ENCODE measurements at regions not wholly inside any gene's neighbourhood (a gene's known extent, or its start where the extent isn't known, plus 50 kb on each side); places are given as distances from the start of the nearest gene placed in this dataset.

DNA sequence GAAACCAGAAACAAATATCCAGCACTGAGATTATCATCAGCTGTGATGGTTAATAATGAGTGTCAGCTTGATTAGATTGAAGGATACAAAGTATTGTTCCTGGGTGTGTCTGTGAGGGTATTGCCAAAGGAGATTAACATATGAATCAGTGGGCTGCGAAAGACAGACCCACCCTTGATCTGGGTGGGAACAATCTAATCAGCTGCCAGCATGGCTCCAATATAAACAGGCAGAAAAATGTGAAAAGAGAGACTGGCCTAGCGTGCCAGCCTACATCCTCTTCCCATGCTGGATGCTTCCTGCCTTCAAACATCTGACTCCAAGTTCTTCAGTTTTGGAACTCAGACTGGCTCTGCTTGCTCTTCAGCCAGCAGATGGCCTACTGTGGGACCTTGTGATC lies 869.5 kb downstream of the SI start:
- TF ChIP-seq ZFP1 (CRISPR knock-in tag; IDR thresholded peaks at IDR 0.05) (no peak), HLTF (IDR thresholded peaks at IDR 0.05) (no peak), MXI1 (IDR thresholded peaks at IDR 0.05; ENCODE audit: low read depth, low read length) (no peak), SIX5 (IDR thresholded peaks at IDR 0.05; ENCODE audit: borderline replicate concordance in 1 of 2, insufficient read depth in 1 of 2, low read depth in 1 of 2, low read length in 2 of 2) (no peak), BCL6 (CRISPR knock-in tag; IDR thresholded peaks at IDR 0.05) (no peak), CAMTA2 (CRISPR knock-in tag; conservative IDR thresholded peaks at IDR 0.05) (no peak), SREBF1 (IDR thresholded peaks at IDR 0.05; ENCODE audit: borderline replicate concordance, low read depth, low read length) (no peak), RFX5 (IDR thresholded peaks at IDR 0.05; ENCODE audit: low read depth, low read length) (no peak), ZNF57 (CRISPR knock-in tag; IDR thresholded peaks at IDR 0.05) (no peak)
- TF ChIP-seq, protein P1, sequence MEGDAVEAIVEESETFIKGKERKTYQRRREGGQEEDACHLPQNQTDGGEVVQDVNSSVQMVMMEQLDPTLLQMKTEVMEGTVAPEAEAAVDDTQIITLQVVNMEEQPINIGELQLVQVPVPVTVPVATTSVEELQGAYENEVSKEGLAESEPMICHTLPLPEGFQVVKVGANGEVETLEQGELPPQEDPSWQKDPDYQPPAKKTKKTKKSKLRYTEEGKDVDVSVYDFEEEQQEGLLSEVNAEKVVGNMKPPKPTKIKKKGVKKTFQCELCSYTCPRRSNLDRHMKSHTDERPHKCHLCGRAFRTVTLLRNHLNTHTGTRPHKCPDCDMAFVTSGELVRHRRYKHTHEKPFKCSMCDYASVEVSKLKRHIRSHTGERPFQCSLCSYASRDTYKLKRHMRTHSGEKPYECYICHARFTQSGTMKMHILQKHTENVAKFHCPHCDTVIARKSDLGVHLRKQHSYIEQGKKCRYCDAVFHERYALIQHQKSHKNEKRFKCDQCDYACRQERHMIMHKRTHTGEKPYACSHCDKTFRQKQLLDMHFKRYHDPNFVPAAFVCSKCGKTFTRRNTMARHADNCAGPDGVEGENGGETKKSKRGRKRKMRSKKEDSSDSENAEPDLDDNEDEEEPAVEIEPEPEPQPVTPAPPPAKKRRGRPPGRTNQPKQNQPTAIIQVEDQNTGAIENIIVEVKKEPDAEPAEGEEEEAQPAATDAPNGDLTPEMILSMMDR (IDR thresholded peaks at IDR 0.05 in 2 of 3, conservative IDR thresholded peaks at IDR 0.05 in 1 of 3; ENCODE audit: insufficient read depth in 2 of 3, low read depth in 1 of 3, low read length in 3 of 3) = no peak
